GM11168 (cell line): ENCODE measurements at regions not wholly inside any gene's neighbourhood (a gene's known extent, or its start where the extent isn't known, plus 50 kb on each side); places are given as distances from the start of the nearest gene placed in this dataset.

Source experiments
- in situ Hi-C: fragments of 300-500 bp; cut with MboI; formaldehyde crosslinking; loops from one replicate; pipeline ENCODE4 v1.12.0; 2022; ENCODE audit warnings: low sequenced_read_pairs; ENCODE audit not compliant: unreplicated experiment

GRCh38 chr5:6202149-6202967 is 176.0 kb downstream of the MED10 start:
- in situ Hi-C loops, result no loop called here

- in situ Hi-C loops, result no loop called here
Observed at GRCh38 chr5:6201631-6202030, 176.7 kb downstream of the MED10 start.

DNA sequence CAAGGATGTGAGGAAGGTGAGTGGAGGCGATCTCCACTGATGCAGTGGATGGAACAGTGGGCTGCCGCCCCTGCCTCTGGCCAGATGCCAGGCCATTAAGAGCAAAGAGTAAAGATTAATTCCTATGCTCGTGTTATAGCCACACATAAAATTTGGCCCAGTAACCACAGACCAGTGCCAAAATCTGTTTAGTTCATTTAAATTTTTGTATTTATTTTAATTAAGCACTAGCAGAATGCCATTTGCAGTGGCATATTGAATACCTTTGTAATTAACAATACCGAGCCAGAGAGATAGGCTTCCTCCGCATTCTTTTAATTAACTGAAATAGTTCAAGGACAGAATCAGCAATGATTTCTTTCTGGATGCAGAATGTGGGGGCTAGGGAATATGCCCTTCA is 179.8 kb downstream of the MED10 start:
- in situ Hi-C loops, result no loop called here

DNA sequence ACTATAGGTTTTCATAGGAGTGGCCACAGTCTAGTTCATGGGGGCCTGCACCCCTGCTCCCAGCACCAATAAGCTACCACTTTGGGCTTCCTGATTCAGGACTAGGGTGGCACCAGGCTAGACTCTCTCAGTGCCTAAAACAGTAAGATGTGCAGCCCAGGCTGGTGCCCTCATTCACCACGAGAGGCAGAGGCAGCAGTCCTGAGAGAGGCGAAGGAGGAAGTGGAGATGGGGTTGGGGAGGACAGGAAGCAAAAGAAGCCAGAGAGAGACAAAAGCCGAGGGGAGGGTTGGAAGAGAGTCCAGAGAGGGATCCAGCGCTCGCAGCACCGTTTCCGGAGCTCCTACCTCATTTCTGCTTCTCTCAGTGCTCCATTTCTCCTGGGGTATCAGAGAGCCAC is 180.9 kb downstream of the MED10 start:
- in situ Hi-C loops, result no loop called here

- in situ Hi-C loops, result no loop called here
Observed at GRCh38 chr5:6195711-6196358, 182.5 kb downstream of the MED10 start.

- in situ Hi-C loops, result no loop called here
Observed at GRCh38 chr5:6194906-6195612, 183.3 kb downstream of the MED10 start.

DNA sequence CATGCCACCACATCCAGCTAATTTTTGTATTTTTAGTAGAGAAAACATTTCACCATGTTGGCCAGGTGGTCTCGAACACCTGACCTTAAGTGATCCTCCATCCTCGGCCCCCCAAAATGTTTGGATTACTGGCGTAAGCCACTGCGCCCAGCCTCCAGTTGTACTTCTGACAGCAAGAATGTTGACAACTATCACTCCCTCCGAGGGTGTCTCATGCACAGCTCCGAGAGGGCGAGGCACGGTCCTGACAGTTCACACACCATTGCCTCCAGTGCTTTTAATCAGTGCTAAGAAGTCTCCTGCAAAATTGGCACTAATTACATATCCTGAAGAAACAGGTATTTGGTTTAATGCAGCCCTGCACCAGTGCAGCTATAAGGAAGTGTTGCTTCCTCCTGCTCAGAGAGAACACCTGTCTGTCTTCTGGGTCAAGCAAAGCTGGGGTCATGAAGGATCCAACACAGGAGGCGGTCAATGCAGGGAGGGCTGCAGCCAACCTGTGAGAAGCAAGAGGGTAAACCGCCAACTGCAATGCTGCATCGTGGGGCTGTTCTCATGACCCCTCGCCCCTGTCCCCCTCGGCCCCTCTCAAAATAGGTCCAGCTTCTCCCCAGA is 184.0 kb downstream of the MED10 start:
- in situ Hi-C loops, result no loop called here

DNA sequence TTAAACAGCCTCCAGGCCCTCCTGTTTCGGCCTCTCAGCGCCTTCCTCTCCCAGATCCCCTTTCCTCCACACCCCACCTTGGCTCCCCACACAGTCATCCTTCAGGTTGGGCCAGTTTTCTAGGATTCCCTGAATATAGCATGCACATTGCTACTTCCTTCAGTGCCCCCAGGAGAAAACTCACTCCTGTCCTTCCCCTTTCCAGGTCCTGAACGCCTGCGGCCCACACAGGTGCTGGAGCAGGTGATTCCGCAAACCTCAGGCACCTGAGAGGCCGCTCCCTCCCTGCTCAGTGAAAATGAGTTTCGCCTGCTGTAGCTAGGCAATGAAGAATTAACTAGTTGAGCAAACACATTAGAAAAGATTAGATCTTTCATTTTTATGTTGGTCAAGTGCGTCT is 185.0 kb downstream of the MED10 start:
- in situ Hi-C loops, result no loop called here

GRCh38 chr5:6190838-6191237 is 187.5 kb downstream of the MED10 start:
- in situ Hi-C loops, result no loop called here

GRCh38 chr5:6188976-6189375 is 189.4 kb downstream of the MED10 start:
- in situ Hi-C loops, result no loop called here

DNA sequence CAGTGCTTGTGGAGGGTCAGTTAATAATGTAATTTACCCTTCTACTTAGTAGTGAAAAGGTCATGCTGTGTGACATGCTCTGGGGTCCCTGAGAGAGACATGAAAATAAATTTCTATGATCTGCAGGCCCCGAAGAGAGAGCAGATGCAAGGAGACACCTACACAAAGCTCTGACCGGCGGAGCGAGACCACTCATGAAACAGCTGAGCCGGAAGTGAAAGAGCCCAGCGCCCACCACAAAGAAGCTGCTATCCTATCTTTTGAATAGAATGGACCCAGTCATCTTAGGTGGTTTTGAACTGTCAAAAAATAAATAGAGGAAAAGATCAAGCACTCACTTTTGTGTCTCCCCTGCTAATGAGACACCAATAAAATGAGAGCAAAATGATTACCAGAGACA is 190.0 kb downstream of the MED10 start:
- in situ Hi-C loops, result no loop called here

DNA sequence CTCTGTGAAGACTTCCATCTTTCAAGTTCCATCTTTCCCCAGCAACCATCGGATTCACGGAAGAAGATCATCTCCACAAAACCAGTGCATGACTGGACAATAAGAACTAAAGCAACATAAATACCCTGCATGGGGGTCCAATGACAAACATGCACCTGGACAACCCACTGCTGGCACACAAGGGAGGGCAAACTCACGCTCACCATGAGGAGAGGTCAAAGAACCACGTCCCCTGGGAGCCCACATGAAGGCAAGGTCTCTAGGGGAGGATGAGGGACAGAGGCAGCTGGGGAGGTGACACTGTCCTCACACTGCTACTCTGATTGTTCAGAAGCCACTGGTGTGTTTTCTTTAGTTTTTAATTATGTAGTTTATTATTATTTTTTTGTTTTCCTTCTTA is 190.8 kb downstream of the MED10 start:
- in situ Hi-C loops, result no loop called here

- in situ Hi-C loops, result no loop called here
Observed at GRCh38 chr5:6185574-6185973, 192.8 kb downstream of the MED10 start.

DNA sequence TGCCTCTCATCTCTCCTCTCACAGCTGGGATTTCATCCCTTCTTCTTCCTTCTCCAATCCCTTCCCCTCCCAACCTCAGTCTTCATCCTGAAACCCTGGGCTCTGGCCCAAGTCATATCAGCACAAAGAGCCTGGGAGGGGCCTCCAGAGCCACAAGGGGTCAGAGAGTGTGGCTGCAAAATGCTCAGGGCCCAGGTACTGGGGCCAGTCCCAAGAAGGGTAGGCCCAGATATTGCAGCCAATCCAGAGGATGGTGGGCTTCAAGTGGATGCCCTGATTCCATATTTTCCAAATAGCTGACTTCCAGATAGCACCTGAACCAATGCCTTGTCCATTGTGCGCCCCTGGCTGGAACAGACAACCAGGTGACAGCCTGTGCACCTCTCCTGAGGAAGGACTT is 193.9 kb downstream of the MED10 start:
- in situ Hi-C loops, result no loop called here

DNA sequence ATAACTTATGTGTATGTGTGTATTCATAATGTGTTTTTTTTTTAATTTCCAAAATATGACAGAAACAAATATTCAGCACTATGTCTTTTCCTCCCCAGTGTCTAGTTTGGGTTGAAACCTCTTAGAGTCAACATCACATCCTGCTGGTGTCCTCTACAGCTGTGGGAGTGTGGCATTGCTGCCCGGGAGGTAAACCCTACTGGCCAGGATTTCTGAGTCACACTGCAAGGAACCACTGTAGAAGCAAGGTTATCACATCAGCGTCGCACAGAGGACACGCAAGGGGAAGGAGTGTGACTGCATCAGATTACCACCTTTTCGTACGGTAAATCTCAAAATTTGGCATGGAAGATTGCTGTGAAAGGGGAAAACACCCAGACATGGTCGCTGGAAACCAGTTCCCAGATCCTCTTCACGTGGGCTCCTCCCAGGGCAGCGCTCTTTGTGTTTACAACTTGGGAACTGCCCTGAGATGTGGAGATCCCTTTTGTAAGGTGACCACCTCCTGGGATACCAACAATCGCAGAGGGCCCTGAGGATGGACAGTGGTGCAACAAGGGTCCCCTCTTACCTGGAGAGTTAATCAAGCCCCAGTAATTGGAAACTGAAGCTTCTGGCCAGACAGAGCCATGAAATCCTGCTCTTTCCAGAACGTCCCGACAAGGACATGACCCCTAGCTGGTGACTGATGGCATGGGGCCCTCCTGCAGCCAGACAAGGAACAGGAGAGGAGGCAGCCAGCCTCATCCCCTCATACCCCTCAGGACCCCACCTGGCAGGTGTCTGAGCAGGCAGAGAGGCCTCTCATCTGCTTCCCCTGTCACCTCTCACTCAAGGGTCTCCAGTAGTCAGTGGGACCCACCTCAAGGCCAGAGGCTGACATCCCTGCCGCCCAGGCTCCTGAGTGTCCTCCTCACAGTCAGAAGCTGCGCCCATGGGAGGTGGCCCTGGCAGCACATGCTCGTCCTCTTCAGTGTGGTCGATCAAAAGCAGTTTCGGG is 194.7 kb downstream of the MED10 start:
- in situ Hi-C loops, result no loop called here

GRCh38 chr5:6182271-6182815 is 196.0 kb downstream of the MED10 start:
- in situ Hi-C loops, result no loop called here

- in situ Hi-C loops, result no loop called here
Observed at GRCh38 chr5:6181871-6182270, 196.5 kb downstream of the MED10 start.

GRCh38 chr5:6181147-6181729 is 197.1 kb downstream of the MED10 start:
- in situ Hi-C loops, result no loop called here

DNA sequence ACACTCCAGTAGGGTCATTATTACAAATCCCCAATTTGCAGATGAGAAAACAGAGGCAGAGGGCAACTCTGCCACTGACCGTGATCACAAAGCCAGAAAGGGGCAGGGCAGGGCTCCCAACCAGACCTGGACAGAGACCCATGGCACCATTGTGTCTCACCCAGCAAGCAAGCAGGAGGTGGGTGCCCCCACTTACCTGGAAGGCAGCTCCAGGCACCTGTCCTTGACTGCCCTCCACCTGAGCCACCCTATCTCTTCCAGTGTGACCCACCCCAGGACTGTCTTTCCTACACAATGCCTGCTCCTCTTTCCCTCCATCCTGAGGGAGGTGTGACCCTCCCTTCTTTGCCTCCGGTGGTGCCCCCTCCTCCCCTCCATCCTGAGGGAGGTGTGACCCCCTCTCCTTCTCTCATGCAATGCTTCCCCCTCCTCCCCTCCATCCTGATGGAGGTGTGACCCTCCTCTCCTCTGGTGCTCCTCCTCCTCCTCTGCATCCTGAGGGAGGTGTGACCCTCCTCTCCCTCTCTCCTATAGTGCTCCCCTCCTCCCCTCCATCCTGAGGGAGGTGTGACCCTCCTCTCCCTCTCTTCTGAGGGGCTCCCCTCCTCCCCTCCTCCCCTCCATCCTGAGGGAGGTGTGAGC is 198.0 kb downstream of the MED10 start:
- in situ Hi-C loops, result no loop called here
